HG03060 (cell line): ENCODE measurements at regions not wholly inside any gene's neighbourhood (a gene's known extent, or its start where the extent isn't known, plus 50 kb on each side); places are given as distances from the start of the nearest gene placed in this dataset.

ENCODE experiments used
- ATAC-seq: cut with Tn5 transposase; IDR thresholded peaks from one replicate; pipeline ENCODE4 v1.9.1; 2021; ENCODE audit warnings: low read depth, moderate number of reproducible peaks; ENCODE audit not compliant: unreplicated experiment

GRCh38 chr21:14737284-14737691 is 191.2 kb upstream of the SAMSN1 start:
- no peak for ATAC-seq

GRCh38 chr21:14736672-14737071 is 190.6 kb upstream of the SAMSN1 start:
- ATAC-seq, result no peak

GRCh38 chr21:14736162-14736561 is 190.0 kb upstream of the SAMSN1 start:
- no peak for ATAC-seq

DNA sequence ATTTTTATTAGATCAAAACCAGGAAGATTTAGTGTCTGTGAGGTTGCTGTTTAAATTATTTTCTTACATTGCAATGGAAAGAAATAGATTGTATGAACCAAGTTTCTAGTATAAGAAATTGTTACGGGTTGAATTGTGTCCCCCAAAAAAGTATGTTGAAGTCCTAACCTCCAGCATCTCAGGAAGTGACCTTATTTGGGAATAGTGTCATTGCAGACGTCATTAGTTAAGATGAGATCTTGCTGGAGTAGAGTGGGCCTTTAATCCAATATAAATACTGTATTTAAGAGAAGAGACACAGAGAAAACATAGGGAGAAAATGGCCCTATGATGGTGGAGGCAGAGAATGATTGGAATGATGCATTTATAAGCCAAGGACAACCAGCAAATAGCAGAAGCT is 188.7 kb upstream of the SAMSN1 start:
- ATAC-seq, result no peak

GRCh38 chr21:14734191-14734590 is 188.1 kb upstream of the SAMSN1 start:
- no peak for ATAC-seq

DNA sequence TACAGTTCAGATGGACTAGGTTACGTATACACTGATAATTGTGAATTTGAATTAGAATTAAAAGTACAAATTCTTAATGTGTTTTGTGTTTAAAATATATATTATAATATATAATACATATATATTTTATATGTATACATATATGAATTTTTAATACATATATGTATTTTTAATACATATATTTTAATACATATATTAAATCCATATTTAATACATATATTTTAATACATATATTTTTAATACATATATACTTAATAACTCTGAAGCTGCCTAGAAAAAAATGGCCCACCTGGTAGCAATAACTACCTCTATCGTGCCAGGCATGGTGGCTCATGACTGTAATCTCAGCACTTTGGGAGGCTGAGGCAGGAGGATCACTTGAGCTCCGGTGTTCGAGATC is 179.1 kb upstream of the SAMSN1 start:
- ATAC-seq, result no peak

DNA sequence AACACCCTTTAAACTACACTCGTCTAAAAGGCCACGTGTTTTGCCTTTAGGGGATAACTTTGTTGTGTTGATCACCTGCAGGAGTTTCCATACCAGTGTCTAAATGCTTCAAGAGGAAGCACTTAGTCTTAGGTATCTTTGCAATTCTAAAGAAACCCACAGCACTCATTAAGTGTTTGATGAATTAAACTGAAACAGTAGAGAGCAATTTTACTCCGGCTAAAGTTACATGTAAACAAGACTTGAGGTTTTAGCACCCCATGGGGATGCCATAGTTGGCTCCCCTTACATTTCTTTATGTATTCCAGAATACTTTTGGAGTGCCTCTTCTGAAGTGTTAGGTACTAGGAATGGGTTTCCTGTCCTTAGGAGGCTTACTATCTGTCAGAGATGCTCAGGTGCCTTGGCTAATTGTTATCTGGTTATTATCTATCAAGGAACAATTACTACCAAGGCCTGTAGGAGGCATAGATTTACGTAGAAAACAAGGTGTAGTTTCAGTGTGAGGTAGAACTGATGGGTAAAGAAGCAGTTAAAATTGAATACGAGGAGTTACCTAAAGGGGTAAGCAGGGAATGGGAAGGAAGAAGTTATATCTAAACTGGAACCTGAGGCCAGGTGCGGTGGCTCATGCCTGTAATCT is 176.8 kb upstream of the SAMSN1 start:
- no peak for ATAC-seq

DNA sequence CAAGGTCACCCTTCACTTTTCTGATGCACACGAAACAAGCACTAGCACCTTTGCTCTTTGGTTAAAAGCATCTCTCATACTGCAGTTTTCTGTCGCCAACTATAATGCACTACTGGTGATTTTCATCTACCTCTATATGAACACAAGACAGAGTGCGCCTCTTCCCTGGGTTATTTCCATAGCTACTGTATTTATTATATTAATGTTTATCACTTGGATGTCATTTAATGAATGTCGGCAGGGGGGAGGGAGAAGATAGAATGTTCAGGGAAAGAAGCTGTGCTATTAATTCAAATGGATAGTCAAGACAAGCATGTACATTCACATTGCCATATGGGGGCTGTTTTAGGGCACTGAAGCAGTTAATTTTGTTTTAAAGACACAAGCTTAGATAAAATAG is 174.1 kb upstream of the SAMSN1 start:
- no peak for ATAC-seq

GRCh38 chr21:14718951-14719350 is 172.8 kb upstream of the SAMSN1 start:
- ATAC-seq, result no peak

GRCh38 chr21:14716761-14717396 is 170.8 kb upstream of the SAMSN1 start:
- ATAC-seq, result no peak

GRCh38 chr21:14713109-14713508 is 167.0 kb upstream of the SAMSN1 start:
- ATAC-seq, result no peak

DNA sequence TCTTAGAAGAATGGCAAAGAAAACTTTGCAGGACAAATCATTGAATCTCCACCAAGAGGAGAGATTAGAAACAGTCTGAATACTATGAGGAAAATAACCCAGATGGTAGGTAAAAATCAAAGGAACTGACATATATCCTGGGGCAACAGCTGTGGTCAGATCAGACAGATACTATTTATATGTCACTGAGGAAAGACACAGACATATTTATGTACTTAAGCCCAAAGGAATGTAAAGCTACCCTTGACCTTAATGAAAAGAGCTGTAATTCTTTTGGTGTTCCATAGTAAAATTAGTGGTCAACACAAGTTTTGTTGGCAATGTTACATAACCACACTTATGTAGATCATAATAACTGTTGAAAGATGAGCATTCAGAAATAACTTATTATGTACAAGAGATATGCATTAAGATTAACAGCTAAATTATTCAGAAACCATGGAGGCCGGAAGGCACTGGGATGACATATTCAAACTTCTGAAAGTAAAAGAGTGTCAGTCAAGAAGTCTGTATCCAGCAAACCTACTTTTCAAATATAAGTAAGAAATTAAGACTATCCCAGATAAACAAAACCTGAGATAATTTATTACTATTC is 166.1 kb upstream of the SAMSN1 start:
- no peak for ATAC-seq

DNA sequence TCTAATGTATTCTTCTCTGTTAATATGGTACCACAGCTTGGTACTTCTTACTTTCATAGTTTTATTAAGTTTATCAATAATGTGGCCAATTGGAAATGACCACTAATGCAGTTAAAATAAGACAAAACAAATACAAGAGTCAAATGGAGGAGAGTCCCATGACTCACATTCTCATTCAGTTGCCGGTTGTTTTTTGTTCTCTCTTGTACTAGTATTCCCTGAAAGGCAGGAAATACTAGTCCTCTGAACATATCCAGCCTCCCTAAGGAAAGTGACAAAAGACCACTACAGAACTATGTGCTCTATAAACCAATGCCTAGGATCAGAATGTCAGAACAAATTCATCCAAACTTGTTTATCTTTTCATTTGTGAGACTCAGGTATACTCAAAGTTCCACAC is 165.2 kb upstream of the SAMSN1 start:
- no peak for ATAC-seq

- ATAC-seq, result no peak
These were observed 161.5 kb upstream of the SAMSN1 start for GRCh38 chr21:14707511-14708020.

DNA sequence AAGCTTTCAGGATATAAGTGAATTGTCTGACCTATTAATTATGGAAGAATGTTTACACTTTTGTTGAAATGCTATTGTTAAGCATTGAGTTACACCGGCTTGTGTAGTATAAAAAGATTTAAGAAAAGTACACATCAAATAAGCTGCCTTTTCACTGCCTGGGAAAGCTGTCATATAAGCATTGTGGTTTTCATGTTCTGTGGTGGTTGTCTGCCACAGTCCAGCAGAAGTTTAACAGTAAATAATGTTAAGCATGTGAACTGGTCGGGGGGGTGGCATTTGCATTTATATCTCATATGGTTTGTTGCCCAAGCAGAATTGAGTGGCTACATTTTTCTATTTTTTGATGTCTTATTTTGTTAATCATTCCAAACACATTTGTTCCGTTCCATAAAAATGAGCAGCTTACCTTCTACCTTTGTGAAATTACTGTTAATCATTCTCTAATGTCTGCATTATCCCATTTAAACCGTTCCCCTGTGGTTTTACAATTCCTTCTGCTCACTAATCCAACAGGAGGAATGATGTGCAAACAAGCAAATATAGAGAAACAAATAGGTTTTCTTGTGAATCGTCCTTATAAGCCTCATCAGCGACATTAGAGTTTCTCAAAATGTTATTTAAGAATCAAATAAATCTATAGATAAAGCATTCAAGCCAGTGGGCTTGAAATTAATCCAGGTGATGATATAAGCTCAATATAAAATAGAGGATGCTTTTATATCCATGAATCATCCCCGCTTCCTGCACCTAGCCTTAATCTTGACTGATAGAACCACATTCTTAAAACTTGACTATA is 160.8 kb upstream of the SAMSN1 start:
- no peak for ATAC-seq

- no peak for ATAC-seq
These were observed 153.6 kb upstream of the SAMSN1 start for GRCh38 chr21:14699433-14700407.

DNA sequence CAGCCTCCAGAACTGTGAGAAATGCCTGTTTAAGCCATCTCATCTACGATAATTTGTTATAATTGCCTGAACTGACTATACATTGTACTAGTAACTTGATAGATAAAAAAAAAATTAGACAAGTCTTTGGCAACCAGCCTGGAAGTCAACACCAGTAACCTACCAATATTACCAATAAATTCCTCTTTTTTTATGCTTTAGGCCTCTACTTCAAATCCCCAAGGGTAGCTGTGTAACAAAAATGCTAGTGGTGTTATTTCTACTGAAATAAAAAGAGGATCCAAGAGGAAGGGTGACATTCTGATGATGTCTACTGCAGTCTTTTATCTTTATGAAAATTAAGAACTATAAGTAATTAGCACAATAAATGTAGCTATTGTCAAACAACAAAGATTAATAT is 151.7 kb upstream of the SAMSN1 start:
- no peak for ATAC-seq

GRCh38 chr21:14694817-14695216 is 148.7 kb upstream of the SAMSN1 start:
- ATAC-seq, result no peak

GRCh38 chr21:14693997-14694396 is 147.9 kb upstream of the SAMSN1 start:
- ATAC-seq, result no peak

- no peak for ATAC-seq
These were observed 145.8 kb upstream of the SAMSN1 start for GRCh38 chr21:14691914-14692313.
